ENCODE measurements at regions not wholly inside any gene's neighbourhood (a gene's known extent, or its start where the extent isn't known, plus 50 kb on each side); places are given as distances from the start of the nearest gene placed in this dataset.

GRCh38 chr15:60135961-60136360 lies 131.8 kb downstream of the FOXB1 start:
- Histone ChIP-seq H3K27me3 (ENCODE audit: control insufficient read depth in 4 of 4, insufficient read depth in 4 of 4, low read length in 3 of 4) (peaks cover 0 to 4% (median 0%) of the 10 kb centered on the region in 4 donors), H3K4me3 (ENCODE audit: low read depth in 1 of 3, low read length in 3 of 3) (no peak overlapping the region), H3K4me1 (ENCODE audit: control insufficient read depth in 4 of 4, insufficient read depth in 4 of 4, low read length in 3 of 4) (no peaks in the 10 kb centered on the region), H3K36me3 (ENCODE audit: control insufficient read depth in 4 of 4, insufficient read depth in 3 of 4, low read depth in 1 of 4, low read length in 3 of 4) (no peaks in the 10 kb centered on the region), H3K9ac (ENCODE audit: low read depth in 1 of 2, low read length in 2 of 2) (no peak overlapping the region), H3K9me3 (ENCODE audit: control insufficient read depth in 4 of 4, low read length in 3 of 4) (no peaks in the 10 kb centered on the region), H3K27ac (ENCODE audit: low read depth in 1 of 2, low read length in 2 of 2) (no peak overlapping the region)
- DNase-seq (ENCODE audit: low spot score) = no peak
- TF ChIP-seq NR2F2 (IDR thresholded peaks at IDR 0.05) (no peak), TAF1 (conservative IDR thresholded peaks at IDR 0.05) (no peak), RAD21 (IDR thresholded peaks at IDR 0.05) (no peak), HNF4A (conservative IDR thresholded peaks at IDR 0.05) (no peak), JUND (IDR thresholded peaks at IDR 0.05) (no peak), FOXA2 (IDR thresholded peaks at IDR 0.05) (no peak), EGR1 (IDR thresholded peaks at IDR 0.05; ENCODE audit: low read depth in 2 of 2) (no peak)
- 86% methylated on average over 2 of the region's 2 CpGs for WGBS

- peaks cover 0 to 6% (median 0%) of the 10 kb centered on the region in 4 donors for H3K27me3 ChIP-seq (ENCODE audit: control insufficient read depth in 4 of 4, insufficient read depth in 4 of 4, low read length in 3 of 4)
- H3K4me1 ChIP-seq (ENCODE audit: control insufficient read depth in 4 of 4, insufficient read depth in 4 of 4, low read length in 3 of 4) = no peaks in the 10 kb centered on the region
- no peaks in the 10 kb centered on the region for H3K9me3 ChIP-seq (ENCODE audit: control insufficient read depth in 4 of 4, low read length in 3 of 4)
- TF ChIP-seq FOXA1 (IDR thresholded peaks at IDR 0.05) (no peak), TAF1 (conservative IDR thresholded peaks at IDR 0.05) (no peak), YY1 (IDR thresholded peaks at IDR 0.05) (no peak)
- no peak overlapping the region for H3K9ac ChIP-seq (ENCODE audit: low read depth in 1 of 2, low read length in 2 of 2)
- no peak overlapping the region for H3K27ac ChIP-seq (ENCODE audit: low read depth in 1 of 2, low read length in 2 of 2)
- no peaks in the 10 kb centered on the region for H3K36me3 ChIP-seq (ENCODE audit: control insufficient read depth in 4 of 4, insufficient read depth in 3 of 4, low read depth in 1 of 4, low read length in 3 of 4)
- H3K4me3 ChIP-seq (ENCODE audit: low read depth in 1 of 3, low read length in 3 of 3) = no peak overlapping the region
- WGBS = 69% methylated on average over 5 of the region's 5 CpGs
- no peak for DNase-seq (ENCODE audit: low spot score)
Observed at GRCh38 chr15:60137711-60138396, 133.7 kb downstream of the FOXB1 start.

- H3K9me3 ChIP-seq (ENCODE audit: control insufficient read depth in 4 of 4, low read length in 3 of 4) = no peaks in the 10 kb centered on the region
- DNase-seq (ENCODE audit: low spot score) = no peak
- no peaks in the 10 kb centered on the region for H3K36me3 ChIP-seq (ENCODE audit: control insufficient read depth in 4 of 4, insufficient read depth in 3 of 4, low read depth in 1 of 4, low read length in 3 of 4)
- H3K4me3 ChIP-seq (ENCODE audit: low read depth in 1 of 3, low read length in 3 of 3) = no peak overlapping the region
- H3K27me3 ChIP-seq (ENCODE audit: control insufficient read depth in 4 of 4, insufficient read depth in 4 of 4, low read length in 3 of 4) = peaks cover 0 to 6% (median 0%) of the 10 kb centered on the region in 4 donors
- H3K9ac ChIP-seq (ENCODE audit: low read depth in 1 of 2, low read length in 2 of 2) = no peak overlapping the region
- no peak overlapping the region for H3K27ac ChIP-seq (ENCODE audit: low read depth in 1 of 2, low read length in 2 of 2)
- H3K4me1 ChIP-seq (ENCODE audit: control insufficient read depth in 4 of 4, insufficient read depth in 4 of 4, low read length in 3 of 4) = no peaks in the 10 kb centered on the region
- 88% methylated on average over 3 of the region's 3 CpGs for WGBS
- no peak for TF ChIP-seq REST (IDR thresholded peaks at IDR 0.05)
- no peak for TF ChIP-seq MAX (IDR thresholded peaks at IDR 0.05)
Observed at GRCh38 chr15:60138397-60138968, 134.4 kb downstream of the FOXB1 start.
